ENCODE measurements at regions not wholly inside any gene's neighbourhood (a gene's known extent, or its start where the extent isn't known, plus 50 kb on each side); places are given as distances from the start of the nearest gene placed in this dataset.
A peak's percentile ranks its signal among the peaks of the same experiment; 100 is the strongest.

GRCh38 chr5:141800617-141801016 is 77.6 kb downstream of the PCDH1 start:
- no peak for DNase-seq

DNA sequence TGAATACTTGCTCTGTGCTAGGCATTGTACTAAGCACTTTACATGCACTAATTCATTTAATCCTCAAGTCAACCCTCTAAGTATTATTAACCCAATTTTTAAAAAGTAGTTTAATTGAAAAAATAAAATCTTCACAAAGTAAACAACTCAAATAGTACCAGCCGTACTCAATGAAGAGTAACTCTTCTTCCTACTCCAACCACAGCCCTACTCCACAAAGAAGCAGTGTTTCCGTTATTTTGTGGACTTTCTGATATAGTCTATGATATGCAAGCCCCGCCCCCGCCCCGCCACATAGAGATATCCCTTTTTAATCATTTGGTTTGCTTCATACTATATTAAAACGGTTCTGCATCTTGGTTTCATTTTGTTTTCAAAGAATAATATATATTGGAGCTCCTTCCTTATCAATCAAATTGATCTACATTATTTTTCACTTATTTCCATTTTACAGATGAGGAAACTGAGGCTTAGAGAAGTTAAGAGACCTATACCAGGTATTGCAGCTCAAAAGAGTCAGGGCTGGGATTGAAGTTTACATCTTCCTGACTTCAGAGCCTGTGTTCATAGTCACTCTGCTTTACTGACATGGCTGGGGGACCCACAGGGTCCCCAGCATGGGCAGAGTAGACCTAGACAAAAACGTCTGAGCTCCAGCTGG is 78.6 kb downstream of the PCDH1 start:
- DNase-seq = no peak

- DNase-seq = no peak
Observed at GRCh38 chr5:141797425-141797824, 80.8 kb downstream of the PCDH1 start.

DNA sequence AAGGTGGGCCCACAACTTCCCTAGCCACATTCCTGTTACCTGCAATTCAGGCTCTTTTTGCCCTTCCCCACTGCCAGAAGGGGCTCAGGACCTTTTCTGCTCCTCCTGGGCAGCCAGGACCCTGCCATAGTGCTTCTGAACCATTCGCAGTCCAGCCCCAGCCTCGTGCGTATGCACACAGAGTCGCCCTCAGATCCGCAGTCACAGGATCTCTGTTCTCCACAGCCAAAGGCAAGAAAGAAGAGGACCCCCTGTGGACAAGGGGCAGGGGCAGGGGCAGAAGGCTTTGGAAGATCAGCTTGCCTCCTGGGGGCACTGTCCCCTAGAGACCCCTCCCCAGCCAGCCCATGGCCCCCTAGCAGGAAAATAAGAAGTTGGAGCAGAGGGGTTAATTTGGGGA is 82.8 kb downstream of the PCDH1 start:
- no peak for DNase-seq

- no peak for DNase-seq
Observed at GRCh38 chr5:141793881-141794280, 84.3 kb downstream of the PCDH1 start.

DNA sequence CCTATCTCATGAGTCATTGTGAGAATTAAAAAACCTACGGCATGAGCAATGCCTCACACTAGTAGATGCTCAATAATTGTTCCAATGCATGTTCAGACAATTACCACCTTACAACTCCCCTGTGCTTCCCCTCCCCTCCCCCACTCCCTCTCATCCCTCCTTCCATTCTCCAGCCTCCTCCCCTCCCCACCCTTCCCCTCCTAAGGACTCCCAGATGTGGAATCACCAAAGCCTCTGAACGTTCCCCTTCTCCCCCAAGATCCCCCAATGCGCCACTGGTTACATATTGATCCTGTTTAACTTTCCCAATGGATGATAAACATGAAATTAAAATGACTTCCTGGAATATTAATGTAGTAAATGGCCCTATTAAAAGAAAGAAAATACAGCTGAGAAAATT is 84.8 kb downstream of the PCDH1 start:
- DNase-seq = no peak

DNA sequence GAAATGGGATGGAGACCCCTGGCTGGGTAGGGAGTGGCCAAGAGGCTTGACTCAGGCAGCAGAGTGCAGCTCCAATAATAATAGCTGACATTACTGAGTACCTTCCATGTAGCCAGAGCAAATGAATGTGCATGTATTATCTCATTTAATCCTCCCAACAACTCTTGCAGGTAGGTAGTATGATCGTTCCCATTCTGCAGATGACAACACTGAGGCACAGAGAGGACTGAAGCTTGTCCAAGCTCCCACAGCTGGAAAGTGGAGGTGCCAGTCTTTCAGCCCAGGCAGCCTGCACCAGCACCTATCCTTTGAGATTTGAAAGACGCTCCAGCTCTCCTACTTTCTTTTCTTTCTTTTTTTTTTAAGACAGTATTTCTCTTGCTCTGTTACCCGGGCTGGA is 87.6 kb downstream of the PCDH1 start:
- DNase-seq = no peak

DNA sequence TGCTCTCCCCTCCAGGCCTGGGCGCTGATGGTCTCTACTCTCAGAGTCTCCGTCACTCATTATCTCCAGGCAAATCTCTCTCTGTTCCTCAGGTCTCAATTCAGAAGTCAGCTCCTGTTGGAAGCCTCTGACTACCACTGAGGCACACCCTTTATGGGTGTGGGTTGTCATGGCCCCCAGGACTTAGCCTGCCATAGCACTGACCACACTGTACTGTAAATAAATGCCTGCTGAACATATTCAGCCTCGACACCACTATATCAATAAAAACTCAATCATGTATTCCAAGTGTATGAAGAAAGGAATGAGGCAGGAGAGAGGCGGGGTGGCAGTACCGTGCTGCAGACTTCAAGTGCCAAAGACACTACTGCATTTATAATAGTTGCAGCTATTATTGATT is 88.9 kb downstream of the PCDH1 start:
- no peak for DNase-seq

DNA sequence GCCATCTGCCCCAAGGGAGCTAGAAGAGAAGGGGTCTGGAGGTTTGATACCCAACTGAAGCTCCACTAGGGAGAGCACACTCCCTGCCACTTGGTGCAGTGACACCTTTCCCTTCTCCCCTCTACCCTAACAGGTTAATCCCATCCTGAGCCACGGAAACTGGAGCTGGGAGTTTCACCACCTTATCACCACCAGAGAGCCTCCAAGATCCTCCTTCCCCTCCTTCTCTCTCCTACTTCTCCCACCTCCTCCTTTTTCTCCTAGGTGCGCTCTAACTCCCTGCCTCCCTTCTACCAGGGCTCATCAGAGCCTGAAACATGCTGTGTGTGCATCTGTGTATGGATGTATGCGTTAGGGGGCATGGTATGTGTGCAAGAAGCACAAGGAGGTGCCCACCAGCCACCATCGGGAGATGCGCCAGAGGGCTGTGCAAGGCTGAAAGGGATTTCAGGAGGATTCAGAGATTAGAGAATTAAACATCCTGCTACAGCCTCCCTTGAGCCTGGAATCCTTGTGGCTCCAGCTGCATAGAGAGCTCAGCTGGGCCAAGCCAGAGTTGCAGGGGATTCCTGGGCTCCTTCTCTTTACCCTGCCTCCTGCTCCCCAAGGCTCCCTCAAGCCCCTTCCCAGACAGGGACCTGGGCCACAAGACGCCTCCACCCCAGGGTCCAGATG is 89.8 kb downstream of the PCDH1 start:
- DNase-seq = no peak

GRCh38 chr5:141787376-141787775 is 90.8 kb downstream of the PCDH1 start:
- DNase-seq = no peak

DNA sequence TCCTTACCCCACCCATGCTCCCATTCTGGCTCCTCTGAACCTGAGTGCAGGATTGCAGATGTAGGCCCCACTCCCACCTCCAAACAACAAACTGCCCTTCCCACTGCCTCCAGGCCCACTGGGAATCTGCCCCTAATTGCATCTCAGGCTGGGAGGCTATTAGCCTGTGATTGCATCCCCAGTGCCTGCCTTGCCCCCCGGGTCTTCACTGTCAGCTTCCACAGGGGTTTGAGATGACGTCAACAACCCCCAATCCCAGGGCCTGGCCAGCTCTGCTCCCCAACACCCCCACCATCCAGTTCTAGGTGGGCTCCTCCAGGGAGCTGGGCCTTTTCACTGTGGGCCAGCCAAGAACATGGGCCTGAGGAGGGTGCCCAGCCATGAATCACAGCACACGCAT is 91.5 kb downstream of the PCDH1 start:
- no peak for DNase-seq

GRCh38 chr5:141785711-141786110 is 92.5 kb downstream of the PCDH1 start:
- DNase-seq = no peak

DNA sequence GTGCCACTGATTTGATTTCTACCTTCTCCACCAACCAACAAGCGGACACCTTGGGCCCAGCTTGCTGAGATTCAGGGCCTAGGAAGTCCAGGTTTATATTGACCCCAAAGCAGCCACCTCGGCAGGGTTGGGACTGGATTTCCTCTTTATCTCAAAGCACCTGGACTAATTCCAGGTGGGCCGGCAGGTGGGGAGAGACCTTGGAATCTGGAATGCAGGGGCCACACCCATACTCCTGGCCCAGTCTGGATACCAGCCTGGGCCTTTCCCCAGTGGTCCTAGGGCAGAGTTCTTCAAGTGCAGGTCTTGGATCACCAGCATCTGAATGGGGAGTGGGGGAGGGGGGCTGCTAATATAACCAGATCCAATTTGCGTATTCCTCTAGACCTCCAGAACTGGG is 93.1 kb downstream of the PCDH1 start:
- DNase-seq = no peak

DNA sequence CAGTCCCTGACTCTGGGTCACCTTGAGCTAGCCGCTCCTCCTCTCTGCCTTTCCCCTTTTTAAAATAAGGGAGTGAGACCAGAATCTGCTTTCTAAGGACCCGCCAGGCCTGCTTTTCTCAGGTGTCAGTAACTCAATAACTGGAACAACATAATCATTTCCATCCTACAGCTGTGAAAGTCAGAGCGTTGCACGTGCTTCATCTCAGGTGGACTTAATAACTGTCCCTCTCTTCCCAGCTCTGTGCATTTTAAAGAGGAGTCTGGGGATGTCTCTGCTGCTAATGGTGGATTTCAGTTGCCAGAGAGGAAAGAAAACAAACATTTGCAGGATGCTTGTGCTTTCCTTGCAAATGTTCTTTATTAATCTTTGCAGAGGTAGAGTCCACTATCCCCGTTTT is 93.7 kb downstream of the PCDH1 start:
- DNase-seq = no peak

- peak; percentile 41 for DNase-seq
Observed at GRCh38 chr5:141783947-141784296, 94.3 kb downstream of the PCDH1 start.

DNA sequence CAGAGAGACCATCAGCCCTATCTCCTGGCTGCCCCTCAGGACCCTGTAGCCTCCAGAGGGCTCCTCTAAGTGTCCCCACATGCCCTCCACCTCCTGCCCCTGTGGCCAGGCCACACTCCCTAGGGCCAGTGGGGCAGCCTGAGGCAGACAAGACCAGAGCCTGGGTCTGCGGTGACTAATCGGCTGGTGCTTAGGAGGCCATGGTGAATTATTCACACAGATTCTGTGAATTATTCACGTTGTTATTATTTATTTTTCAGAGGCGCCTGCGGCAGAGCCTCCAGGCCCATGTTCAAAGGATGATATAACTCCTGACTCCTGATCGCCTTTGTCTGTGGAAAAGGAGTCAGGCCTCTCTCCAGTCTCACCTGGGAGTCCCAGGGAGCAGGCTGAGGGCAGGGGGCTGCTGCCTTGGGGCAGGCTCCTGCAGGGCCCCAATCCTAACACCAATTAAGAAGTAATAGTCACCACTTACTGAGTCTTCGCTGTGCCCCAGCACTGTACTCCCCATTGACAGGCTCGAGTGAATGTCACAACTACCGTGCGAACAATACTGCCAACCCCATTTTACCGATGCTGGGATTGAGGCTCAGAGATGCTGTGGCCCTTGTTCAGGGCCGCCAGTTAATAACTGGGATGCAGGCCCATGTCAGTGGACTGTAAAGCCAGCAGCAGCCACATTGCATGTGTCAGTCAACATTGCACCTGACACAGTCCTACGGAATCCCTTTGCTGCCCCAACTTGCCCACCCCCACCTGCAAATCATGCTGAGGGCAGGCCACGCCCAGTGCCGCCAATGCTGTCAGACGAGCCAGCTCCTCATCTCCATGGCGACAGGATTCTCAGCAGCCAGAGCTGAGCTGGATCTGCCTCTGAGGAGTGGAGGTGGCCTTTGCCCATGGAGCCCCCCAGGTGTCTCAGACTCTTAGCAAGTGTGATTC is 94.9 kb downstream of the PCDH1 start:
- DNase-seq = peak; percentile 63

DNA sequence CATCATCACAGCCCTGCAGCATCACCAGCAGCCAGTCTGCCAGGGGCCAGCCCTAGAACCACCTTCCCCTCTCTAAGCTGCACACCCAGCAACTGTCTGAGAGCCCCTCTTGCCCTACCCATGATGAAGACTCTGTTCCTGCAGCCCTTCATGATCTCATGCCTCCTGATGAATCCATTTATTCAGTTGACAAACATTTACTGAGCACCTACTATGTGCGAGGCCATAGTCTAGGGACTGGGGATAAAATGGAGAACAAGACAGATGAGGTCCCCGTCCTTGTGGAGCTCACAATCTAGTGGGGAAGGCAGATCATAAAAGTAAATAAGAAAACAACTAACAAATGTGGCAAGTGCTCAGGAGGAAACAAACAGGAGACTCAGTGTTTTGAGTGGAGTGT is 96.3 kb downstream of the PCDH1 start:
- DNase-seq = no peak

GRCh38 chr5:141780952-141781781 is 97.0 kb downstream of the PCDH1 start:
- DNase-seq = no peak

GRCh38 chr5:141780240-141780951 is 97.8 kb downstream of the PCDH1 start:
- no peak for DNase-seq

DNA sequence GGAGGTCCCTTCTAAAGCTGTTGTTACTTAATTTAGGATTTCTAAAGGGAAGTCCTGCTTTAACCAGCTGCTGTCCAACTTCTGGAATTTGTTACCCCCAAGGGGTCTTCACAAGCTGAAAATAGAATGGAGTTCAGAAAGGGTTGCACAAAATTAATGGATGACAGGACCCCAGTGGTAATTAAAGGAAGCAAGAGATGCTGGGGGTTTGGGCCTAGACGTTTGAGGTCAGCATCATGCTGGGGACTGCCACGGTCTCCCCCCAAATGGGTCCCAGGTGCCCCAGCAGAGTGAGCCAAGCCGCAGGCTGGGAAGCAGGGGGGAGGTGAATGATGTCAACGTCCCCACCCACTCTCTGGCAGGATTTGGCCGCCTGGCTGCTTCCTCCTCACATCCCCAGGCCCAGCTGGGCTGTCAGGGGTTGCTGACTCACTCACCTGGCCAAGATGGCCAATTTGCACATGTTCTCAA is 97.5 kb upstream of the ARAP3 start:
- DNase-seq = peak; percentile 46

DNA sequence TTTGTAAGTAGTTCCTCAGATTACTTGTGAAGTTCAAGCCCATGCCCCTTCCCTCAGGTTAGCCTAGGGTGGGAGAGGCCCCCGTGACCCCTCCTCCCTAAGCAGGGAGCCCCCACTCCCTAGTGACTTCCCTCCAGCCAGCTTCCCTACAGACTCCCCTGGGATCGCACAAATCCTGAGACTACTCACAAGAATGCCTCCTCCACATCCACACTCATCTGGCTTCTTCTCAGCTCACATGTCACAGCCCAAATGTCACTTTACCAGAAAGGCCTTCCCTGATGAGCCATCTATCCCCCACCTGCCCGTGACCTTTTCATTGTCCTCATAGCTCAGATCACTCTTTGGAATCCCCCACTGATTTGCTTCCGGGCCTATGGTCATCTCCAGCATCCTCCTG is 96.7 kb upstream of the ARAP3 start:
- DNase-seq = no peak

DNA sequence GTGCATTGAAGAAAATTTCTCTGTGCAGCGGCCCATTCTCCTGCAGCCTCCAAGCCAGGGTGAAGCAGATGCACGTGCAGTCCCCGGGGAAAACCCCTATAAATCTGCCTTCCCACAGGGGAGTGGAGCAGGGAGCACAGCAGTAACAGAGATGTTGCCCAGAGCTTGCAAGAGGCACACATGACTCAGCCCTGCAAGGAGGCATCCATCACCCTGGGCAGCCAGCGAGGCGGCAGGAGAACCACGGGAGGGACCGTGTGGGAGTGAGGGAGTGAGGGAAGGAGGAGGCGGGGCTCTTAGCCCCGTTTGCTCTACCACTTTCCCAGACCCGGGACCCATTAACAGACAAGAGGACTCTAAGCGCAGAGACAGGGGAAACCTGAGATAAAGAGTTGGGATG is 96.2 kb upstream of the ARAP3 start:
- DNase-seq = no peak

Data from DMS53 (cell line).